Mucosa of descending colon (tissue), 3 donors: ENCODE measurements at regions not wholly inside any gene's neighbourhood (a gene's known extent, or its start where the extent isn't known, plus 50 kb on each side); places are given as distances from the start of the nearest gene placed in this dataset.

Experiments
- ATAC-seq: fragments of 200-7000 bp; cut with Tn5 transposase; one replicate; pipeline ENCODE4 v1.9.1; 2020; ENCODE audit warnings: mild to moderate bottlenecking, moderate library complexity
- DNase-seq, 3 donors: peaks; one replicate each; pipeline ENCODE4 v3.0.0-alpha.2; 2020
- H3K36me3 ChIP-seq: fragments of 200-600 bp; one replicate; pipeline ENCODE4 v1.8.0; 2021; ENCODE audit warnings: low read depth, mild to moderate bottlenecking
- H3K4me1 ChIP-seq: fragments of 200-600 bp; one replicate; pipeline ENCODE4 v1.8.0; 2021; ENCODE audit warnings: low read depth, mild to moderate bottlenecking
- H3K4me3 ChIP-seq: fragments of 200-600 bp; one replicate; pipeline ENCODE4 v1.8.0; 2021; ENCODE audit warnings: mild to moderate bottlenecking
- H3K9me3 ChIP-seq: fragments of 200-600 bp; one replicate; pipeline ENCODE4 v1.8.0; 2021; ENCODE audit warnings: mild to moderate bottlenecking
- CTCF ChIP-seq: fragments of 200-600 bp; IDR thresholded peaks from one replicate; pipeline ENCODE4 v1.8.0; 2022; ENCODE audit warnings: antibody characterized with exemption, mild to moderate bottlenecking
- intact Hi-C, 2 donors: fragments of 100-400 bp; cut with DNase I in 1 of 2; cut with micrococcal nuclease in 1 of 2; formaldehyde crosslinking; loops; one replicate each; pipeline versions ENCODE4 v1.11.0 to v1.11.1; 2022; cut with DNase I, micrococcal nuclease
- donor health status: DM: no; HTN: no; CAD: no; lungs with moderate emphysema.
- donor health status: DM: no; HTN: no; CAD: no.
- donor health status: DM: no; HTN: yes; CAD: no.

- no peak for DNase-seq
- intact Hi-C loops, result no loop called here
Observed at GRCh38 chr12:115885040-115885690, 392.3 kb downstream of the MED13L start.

GRCh38 chr12:115882936-115883335 lies 394.6 kb downstream of the MED13L start:
- Histone ChIP-seq H3K4me1 (no peaks in the 10 kb centered on the region), H3K9me3 (no peaks in the 10 kb centered on the region), H3K4me3 (no peak overlapping the region), H3K36me3 (no peaks in the 10 kb centered on the region)
- DNase-seq (no peak), ATAC-seq (no peak)
- intact Hi-C loops, result no loop called here
- TF ChIP-seq CTCF, result no peak

More at GRCh38 chr12:115885040-115885690, 392.3 kb downstream of the MED13L start:
- H3K4me3 ChIP-seq, result no peak overlapping the region
- no peaks in the 10 kb centered on the region for H3K36me3 ChIP-seq
- no peaks in the 10 kb centered on the region for H3K9me3 ChIP-seq
- TF ChIP-seq CTCF, result no peak
- H3K4me1 ChIP-seq, result no peaks in the 10 kb centered on the region
- no peak for ATAC-seq

- TF ChIP-seq CTCF, result no peak
Observed at GRCh38 chr12:115880238-115880637, 397.3 kb downstream of the MED13L start.

GRCh38 chr12:115879354-115879753 lies 398.1 kb downstream of the MED13L start:
- intact Hi-C loops, result no loop called here
- TF ChIP-seq CTCF, result no peak
- H3K36me3 ChIP-seq, result no peaks in the 10 kb centered on the region
- no peak for DNase-seq
- no peaks in the 10 kb centered on the region for H3K9me3 ChIP-seq
- no peaks in the 10 kb centered on the region for H3K4me1 ChIP-seq
- no peak overlapping the region for H3K4me3 ChIP-seq
- no peak for ATAC-seq

More at GRCh38 chr12:115880238-115880637, 397.3 kb downstream of the MED13L start:
- ATAC-seq (no peak), DNase-seq (no peak)
- no peaks in the 10 kb centered on the region for H3K4me1 ChIP-seq
- no peak overlapping the region for H3K4me3 ChIP-seq
- no peaks in the 10 kb centered on the region for H3K9me3 ChIP-seq
- intact Hi-C loops, result no loop called here
- H3K36me3 ChIP-seq, result no peaks in the 10 kb centered on the region

GRCh38 chr12:115873451-115874082 lies 403.9 kb downstream of the MED13L start:
- no peak for TF ChIP-seq CTCF
- intact Hi-C loops, result no loop called here
- no peaks in the 10 kb centered on the region for H3K9me3 ChIP-seq
- peak; percentile 42 for ATAC-seq
- H3K36me3 ChIP-seq, result no peaks in the 10 kb centered on the region
- no peak overlapping the region for H3K4me3 ChIP-seq
- peaks cover 6% of the 10 kb centered on the region for H3K4me1 ChIP-seq
- DNase-seq, result no peak
